HTR-8/SVneo (cell line): ENCODE measurements at regions not wholly inside any gene's neighbourhood (a gene's known extent, or its start where the extent isn't known, plus 50 kb on each side); places are given as distances from the start of the nearest gene placed in this dataset.

ENCODE experiments used
- DNase-seq: peaks from one replicate; pipeline ENCODE4 v3.0.0; 2011; ENCODE audit warnings: low spot score, mixed read lengths; ENCODE audit not compliant: insufficient read length
- FAIRE-seq: peaks from 2 replicates; lab custom pipeline; 2011; peaks lifted over from hg19 to GRCh38; lab: Jason Lieb, UNC

- FAIRE-seq (no peak), DNase-seq (no peak)
Observed at GRCh38 chr6:1043458-1043836, 268.5 kb upstream of the FOXQ1 start.

- FAIRE-seq (no peak), DNase-seq (no peak)
Observed at GRCh38 chr6:1042583-1043457, 269.1 kb upstream of the FOXQ1 start.

GRCh38 chr6:1040393-1040792 is 271.5 kb upstream of the FOXQ1 start:
- no peak for FAIRE-seq
- DNase-seq, result no peak

- DNase-seq (no peak), FAIRE-seq (no peak)
Observed at GRCh38 chr6:1039746-1040145, 272.2 kb upstream of the FOXQ1 start.

- FAIRE-seq (no peak), DNase-seq (no peak)
Observed at GRCh38 chr6:1039191-1039590, 272.7 kb upstream of the FOXQ1 start.

- DNase-seq (no peak), FAIRE-seq (no peak)
Observed at GRCh38 chr6:1037430-1038202, 274.3 kb upstream of the FOXQ1 start.

GRCh38 chr6:1035401-1035800 is 276.5 kb upstream of the FOXQ1 start:
- no peak for DNase-seq
- FAIRE-seq, result no peak

GRCh38 chr6:1031720-1032119 is 280.2 kb upstream of the FOXQ1 start:
- DNase-seq (no peak), FAIRE-seq (no peak)

- DNase-seq, result no peak
Observed at GRCh38 chr6:1029141-1029540, 282.8 kb upstream of the FOXQ1 start.

GRCh38 chr6:1028723-1029122 is 283.2 kb upstream of the FOXQ1 start:
- DNase-seq (no peak), FAIRE-seq (no peak)

More at GRCh38 chr6:1029141-1029540, 282.8 kb upstream of the FOXQ1 start:
- no peak for FAIRE-seq

GRCh38 chr6:1027795-1028569 is 283.9 kb upstream of the FOXQ1 start:
- DNase-seq (no peak), FAIRE-seq (no peak)

- no peak for FAIRE-seq
- no peak for DNase-seq
Observed at GRCh38 chr6:1027109-1027794, 284.6 kb upstream of the FOXQ1 start.

- DNase-seq, result no peak
- FAIRE-seq, result no peak
Observed at GRCh38 chr6:1025821-1026220, 286.1 kb upstream of the FOXQ1 start.

GRCh38 chr6:1024587-1024986 is 287.3 kb upstream of the FOXQ1 start:
- DNase-seq (no peak), FAIRE-seq (no peak)

- DNase-seq (no peak), FAIRE-seq (no peak)
Observed at GRCh38 chr6:1024161-1024560, 287.7 kb upstream of the FOXQ1 start.

GRCh38 chr6:1023229-1023628 is 288.7 kb upstream of the FOXQ1 start:
- DNase-seq, result no peak
- no peak for FAIRE-seq

- no peak for DNase-seq
- no peak for FAIRE-seq
Observed at GRCh38 chr6:1022719-1023118, 289.2 kb upstream of the FOXQ1 start.

GRCh38 chr6:1020837-1021236 is 291.1 kb upstream of the FOXQ1 start:
- DNase-seq, result no peak
- FAIRE-seq, result no peak

GRCh38 chr6:1020133-1020532 is 291.8 kb upstream of the FOXQ1 start:
- FAIRE-seq (no peak), DNase-seq (no peak)

GRCh38 chr6:1018041-1018440 is 293.9 kb upstream of the FOXQ1 start:
- FAIRE-seq (no peak), DNase-seq (no peak)
